Right kidney (tissue), 1 donor: ENCODE measurements at regions not wholly inside any gene's neighbourhood (a gene's known extent, or its start where the extent isn't known, plus 50 kb on each side); places are given as distances from the start of the nearest gene placed in this dataset.

Experiments used
- DNase-seq: peaks from one replicate; pipeline ENCODE4 v3.0.0-alpha.2; 2016

DNA sequence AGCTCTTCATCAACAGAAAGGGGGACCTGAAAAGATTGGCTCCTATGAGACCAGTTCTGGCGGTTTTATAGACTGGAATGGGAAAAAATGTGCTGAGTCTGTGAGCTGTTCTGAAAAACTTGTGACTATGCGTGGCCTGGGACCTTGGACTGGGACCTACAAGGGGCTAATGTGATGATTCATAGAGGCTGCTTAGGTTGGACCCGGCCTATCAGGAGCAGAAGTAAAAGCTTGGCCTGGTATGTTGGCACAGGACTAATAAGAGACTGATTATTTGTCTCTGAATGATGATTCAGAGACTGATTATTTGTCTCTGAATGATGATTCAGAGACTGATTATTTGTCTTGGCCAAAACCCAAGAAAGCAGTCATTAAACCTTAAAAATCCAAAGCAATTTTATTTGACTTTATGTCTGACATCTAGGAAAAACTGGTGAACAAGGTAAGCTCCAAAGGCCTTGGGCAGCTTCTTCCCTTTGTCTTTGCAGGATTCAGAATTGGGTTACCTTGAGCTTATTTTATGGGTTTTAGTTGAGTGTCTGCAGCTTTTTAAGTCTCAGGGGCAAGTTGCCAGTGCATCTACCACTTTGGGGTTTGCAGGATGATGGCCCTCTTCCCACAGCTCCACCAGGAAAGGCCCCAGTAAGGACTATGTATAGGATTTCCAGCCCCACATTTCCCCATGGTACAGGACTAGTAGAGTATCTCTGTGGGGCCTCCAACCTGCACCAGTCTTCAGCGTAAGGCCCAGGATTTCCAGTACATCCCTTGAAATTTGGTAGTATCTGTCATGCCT, 390.3 kb downstream of the KDM5D start:
- no peak for DNase-seq

DNA sequence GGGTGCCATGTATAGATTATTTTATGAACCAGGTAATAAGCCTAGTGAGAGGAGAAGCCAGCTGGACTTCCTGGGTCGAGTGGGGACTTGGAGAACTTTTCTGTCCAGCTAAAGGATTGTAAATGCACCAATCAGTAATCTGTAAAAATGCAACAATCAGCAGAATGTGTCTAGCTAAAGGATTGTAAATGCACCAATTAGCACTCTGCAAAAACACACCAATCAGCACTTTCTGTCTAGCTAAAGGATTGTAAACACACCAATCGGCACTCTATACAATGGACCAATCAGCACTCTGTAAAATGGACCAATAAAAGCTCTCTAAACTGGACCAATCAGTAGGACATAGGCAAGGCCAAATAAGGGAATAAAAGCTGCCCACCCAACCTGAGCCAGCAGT, 392.9 kb downstream of the KDM5D start:
- DNase-seq, result no peak

DNA sequence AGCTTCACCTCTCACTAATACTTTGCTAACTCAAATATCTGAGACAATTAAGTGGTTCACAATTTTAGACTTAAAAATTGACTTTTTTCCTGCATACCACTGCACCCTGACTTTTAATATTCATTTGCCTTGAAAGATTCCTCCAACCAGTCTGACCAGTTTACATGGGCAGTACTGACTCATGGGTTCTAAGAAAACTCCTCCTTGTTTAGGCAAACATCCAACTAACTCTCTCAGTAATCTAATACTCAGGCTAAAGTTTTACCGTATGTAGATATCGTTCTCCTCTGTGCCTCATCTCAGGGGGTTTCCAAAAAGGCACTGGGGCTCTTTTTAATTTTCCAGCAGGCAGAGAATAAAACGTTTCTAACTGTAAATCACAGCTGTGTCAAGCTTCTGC, 422.8 kb downstream of the KDM5D start:
- no peak for DNase-seq

DNA sequence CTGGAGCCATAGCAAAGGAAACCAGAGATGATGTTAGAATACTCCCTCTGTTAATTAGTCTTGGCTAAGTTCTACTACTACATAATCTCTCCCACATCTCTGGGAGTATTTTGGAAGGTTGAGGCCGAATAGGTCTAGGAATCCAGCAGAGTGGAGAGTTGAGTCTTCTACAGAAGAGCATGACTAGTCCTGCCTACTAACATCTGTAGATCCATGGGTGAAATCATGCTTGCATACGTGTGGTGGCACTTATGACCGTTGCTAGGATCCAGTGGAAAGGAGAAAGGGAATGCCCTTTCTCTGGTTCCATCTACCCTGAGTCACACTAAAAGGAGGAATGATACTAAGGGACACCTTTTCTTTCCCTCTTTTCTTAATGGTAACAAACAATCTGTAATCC, 425.4 kb downstream of the KDM5D start:
- no peak for DNase-seq

DNA sequence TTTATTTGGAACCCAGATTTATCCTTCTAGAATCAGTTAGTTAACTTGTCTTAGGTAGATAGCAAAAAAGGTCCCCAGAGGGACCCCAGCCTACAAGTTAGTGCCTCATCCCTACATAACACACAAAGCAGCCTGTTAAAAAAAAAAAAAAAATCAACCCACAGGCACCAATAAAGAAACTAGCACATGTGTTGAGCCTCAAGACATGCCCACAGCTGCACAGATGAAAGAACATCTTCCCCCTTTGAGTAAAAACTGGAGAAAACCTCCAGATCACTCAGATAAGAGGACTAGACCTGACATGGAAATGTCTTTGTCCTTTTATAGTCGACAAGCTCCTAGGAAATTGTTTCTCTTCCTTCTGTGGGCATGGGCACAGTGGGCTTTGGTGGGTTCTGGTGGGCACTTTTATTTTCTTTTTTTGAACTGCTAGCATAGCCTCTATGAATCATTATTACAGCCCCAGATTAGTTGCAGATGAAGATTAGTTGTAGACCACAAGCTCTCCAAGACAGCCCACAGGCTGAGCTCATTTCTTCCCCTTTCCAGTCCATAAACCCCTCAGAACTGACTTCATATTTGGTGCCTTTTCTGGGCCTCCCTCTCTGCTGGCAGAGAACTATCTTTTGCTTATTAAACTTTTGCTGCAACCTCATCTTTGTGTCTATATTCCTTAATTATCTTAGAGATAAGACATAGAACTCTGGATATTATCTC, 427.1 kb downstream of the KDM5D start:
- DNase-seq, result no peak

DNA sequence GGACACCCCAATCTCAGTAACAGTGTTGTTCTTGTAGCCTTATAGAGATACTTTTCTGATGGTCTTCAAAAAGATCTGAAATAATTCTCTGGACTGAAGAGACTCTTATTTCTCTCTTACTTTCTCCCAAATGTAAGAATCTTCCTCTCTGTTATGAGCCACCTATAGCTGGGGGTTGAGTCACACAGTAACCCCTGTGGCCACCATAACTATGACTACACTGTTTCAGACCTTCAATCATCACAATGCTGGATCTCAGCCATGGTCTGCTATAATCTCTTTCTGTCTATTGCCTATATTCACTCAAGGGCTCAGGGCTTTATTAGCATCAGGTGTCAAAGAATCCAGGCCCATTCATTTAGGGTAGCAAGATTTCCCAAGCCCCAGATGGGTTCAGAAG, 436.9 kb downstream of the KDM5D start:
- no peak for DNase-seq

DNA sequence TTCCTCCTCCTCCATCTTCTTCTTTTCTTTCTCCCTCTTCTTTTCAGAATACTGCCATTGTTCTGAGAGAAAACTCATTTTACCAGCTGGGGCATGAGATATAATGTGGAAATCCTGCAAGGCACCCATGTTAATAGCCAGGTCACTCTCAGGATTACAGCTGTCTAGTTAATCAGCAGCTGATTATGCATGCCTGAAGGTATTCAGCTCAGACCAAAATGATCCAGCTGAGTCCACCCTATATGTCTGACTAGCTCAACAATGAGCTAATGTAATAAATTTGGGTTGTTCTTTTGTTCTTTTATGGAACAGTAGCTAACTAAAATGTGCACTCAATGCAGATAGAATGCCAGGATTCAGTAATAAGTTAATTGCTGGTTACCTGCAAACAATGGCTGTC, 441.4 kb downstream of the KDM5D start:
- no peak for DNase-seq

DNA sequence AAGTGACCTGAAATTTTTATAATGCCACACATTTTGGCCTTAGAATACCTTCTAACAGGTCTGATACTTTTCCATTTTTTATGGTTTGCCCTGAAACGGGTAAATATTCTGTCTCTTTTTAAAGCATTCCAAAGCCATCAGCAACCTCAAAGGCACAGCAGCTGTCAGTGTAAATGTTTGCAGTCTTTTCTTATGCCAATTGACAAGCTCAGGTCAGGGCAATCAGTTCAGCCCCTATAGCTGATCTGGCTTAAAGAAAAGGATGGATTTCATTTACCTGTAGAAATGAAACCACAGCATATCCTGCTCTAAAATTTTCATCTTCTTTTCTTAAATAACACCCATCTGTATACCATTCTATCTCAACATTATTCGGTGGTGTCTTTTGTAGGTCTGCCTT, 453.6 kb downstream of the KDM5D start:
- no peak for DNase-seq

DNA sequence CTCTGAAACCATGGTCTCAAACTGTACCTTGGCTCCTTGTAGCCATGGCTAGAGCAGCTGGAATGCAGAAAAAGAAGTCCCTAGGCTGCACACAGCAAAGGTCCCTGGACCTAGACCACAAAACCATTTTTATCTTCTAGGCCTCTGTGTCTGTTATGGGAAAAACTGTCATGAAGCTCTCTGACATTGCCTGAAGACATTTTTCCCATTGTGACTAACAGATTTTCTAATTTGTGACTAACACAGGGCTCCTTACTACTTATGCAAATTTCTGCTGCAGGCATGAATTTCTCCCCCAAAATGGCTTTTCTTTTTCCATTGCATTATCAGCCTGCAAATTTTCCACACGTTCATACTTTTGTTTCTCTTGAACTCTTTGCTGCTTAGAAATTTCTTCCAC, 470.4 kb downstream of the KDM5D start:
- DNase-seq, result no peak

DNA sequence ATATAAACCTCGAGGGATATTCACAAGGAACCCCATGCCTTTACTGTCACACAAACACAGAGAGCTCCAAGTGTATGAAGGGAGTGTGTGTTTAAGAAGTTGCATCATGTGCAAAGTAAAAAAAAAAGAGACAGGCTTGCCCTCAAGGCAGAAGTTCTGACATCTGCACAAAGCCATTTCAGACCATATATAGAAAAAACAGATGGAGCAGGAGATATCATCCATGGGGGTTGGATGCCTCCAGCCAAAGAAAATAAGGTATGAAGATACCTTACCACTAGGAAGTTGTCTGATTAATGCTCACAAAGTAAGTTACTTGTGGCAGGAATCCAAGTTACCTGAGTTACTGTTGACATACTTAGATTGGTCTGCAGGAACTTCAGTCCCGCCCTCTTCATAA, 476.2 kb downstream of the KDM5D start:
- DNase-seq, result no peak

DNA sequence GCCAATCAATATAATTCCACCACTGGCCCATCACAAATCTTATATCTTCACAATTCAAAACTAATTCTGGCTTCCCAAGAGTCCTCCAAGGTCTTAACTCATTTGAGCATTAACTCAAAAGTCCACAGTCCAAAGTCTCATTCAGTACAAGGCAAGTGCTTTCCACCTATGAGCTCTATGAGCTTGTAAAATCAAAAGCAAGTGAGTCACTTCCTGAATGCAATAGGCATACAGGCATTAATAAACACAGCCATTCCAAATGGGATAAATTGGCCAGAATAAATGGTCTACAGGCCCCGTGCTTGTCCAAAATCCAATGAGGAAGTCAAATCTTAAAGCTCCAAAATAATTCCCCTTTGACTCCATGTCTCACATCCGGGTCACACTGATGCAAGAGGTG, 479.1 kb downstream of the KDM5D start:
- no peak for DNase-seq

DNA sequence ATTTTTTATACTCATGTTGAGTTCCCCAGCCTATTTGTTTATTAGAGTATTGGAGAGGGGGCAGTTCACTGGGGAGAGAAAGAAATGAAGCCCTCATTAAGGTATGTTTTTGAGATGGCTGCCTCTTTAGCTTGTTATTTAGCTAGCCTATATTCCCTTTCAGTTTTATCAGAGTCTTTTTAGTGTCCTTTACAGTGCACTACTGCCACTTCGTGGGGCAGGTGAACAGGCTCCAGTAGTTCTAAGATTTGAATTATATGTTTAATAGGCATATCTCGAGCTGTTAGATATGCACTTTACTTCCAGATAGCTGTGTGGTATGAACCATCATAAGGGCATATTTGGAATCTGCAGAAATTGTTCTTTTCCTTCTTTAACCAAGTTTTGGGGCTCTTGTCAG, 482.2 kb downstream of the KDM5D start:
- DNase-seq, result no peak

DNA sequence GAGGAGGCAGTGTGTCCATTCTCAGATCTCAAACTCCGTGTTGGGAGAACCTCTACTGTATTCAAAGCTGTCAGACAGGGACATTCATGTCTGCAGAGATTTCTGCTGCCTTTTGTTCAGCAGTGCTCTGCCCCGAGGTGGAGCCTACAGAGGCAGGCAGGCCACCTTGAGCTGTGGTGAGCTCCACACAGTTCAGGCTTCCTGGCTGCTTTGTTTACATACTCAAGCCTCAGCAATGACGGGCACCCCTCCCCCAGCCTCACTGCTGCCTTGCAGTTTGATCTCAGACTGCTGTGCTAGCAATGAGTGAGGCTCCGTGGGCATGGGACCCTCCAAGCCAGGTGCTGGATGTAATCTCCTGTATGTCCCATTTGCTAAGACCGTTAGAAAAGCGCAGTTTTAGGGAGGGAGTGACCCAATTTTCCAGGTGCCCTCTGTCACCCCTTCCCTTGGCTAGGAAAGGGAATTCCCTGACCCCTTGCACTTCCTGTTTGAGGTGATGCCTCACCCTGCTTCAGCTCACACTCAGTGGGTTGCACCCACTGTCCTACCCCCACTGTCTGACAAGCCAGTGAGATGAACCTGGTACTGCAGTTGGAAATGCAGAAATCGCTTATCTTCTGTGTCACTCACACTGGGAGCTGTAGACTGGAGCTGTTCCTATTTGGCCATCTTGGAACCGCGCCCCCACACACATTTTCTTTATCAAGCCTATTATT, 458.9 kb upstream of the HSFY2 start:
- DNase-seq, result no peak

DNA sequence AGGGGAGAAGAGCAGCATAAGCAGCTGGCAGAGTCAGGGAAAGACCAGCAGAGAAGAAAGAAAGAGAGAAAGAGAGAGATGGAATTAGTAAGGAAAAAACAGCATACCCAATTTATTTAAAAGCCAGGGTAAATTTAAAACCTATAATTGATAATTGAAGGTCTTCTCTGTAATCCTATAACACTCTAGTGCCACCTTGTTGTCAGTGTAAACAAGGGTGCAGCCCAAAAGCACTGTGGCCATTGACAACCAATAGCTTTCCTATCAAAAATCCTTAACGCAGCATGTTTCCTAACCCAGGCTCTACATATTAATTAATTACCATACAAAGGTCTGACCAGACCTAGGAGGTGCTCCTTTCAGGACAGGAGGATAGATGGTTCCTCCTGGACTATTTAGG, 447.2 kb upstream of the HSFY2 start:
- no peak for DNase-seq

DNA sequence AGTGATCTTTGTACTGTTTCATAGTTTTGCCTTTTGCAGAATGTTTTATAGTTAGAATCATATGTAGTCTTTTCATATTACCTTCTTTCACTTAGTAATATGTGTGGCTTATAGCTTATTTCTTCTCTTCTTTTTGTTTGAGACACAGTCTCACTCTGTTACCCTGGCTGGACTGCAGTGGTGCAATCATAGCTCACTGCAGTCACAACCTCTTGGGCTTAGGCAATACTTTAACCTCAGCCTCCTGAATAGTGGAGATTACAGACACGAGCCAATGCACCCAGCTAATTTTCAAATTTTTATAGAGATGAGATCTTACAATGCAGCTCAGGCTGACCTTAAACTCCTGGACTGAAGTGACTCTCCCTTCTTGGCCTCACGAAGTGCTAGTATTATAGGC, 435.4 kb upstream of the HSFY2 start:
- DNase-seq, result no peak

DNA sequence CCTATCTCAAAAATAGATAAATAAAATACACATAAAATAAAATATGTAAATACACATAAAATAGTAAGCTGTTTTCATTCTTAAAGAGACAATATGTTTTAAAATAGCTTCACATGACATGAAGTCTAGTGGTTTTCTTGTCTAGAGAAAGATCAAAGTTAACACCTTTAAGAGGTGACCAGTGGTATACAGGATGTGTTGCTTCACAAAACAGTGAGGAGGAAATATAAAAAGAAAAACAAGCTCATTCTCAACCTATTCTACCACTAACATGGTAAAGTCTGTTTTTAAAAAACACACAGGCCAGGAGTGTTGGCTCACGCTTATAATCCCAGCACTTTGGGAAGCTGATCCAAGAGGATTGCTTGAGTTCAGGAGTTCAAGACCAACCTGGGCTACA, 433.5 kb upstream of the HSFY2 start:
- DNase-seq, result no peak

DNA sequence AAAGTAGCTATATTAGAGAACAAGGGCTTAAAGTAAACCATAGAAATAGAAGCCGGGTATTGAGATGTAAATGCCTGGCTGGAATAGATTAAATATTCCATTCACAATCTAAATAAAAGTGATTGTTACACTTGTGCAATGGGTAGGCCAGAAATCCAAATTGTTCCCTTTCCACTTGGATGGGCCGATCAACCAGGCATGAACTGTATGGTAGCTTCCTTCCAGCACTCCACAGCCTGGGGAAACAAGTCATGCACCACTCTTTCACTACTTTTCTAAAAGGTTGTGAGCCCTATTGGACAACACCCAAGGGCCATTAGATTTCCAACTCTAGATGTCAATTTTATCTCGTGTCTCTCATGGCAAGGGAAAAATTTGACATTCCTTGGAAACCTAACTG, 407.3 kb upstream of the HSFY2 start:
- DNase-seq, result no peak

DNA sequence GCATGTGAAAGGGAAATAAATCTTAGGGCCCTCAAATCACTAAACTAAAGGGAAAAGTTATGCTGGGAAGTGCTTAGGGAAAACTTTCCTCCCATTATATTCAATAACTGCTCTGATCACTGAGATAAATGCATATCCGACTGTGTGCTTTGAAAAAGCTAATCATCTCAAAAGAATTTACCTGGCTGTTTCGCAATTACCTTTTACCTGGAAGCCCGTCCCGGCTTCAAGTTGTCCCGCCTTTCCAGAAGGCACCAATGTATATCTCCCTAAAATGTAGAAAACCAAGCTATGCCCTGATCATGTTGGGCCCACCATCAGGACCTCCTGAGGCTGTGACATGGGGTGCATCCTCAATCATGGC, 394.6 kb upstream of the HSFY2 start:
- no peak for DNase-seq

DNA sequence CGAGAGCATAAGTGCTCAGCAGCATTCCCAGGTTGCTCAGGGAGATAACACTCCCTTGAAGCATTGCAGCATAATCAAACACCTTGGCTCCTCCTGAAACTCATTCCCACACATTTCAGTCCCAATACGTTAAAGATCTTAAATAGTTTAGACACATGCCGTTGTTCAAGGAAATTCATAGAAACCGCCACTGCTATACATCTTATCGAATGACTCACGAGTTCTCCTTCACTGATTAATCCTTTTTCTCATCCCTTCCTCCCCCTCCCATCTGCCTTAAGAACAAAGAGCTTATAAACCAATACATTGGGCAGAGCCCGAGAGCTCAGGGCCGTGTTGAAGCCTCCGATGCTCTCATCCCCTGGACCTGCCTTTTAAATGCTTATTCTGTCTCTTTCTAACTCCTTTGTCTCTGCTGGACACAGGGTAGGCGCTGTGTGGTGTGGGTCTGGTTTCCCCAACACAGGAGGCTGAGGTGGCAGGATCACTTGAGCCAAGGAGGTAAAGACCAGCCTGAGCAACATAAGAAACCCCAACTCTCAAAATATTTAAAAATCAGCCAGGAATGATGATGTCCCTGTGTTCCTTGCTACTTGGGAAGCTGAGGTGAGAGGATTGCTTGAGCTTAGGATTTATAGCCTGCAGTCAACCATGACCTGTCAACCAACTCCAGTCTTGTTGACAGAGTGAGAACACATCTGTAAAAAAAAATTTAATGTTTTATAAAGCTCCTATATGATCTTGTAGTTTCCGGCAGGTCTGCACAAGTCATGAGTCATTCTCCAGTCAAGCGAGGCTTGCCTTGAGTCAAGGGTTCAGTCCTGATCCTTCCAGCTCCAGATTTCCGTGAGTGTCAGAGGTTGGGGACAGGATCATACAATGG, 394.0 kb upstream of the HSFY2 start:
- DNase-seq, result no peak

DNA sequence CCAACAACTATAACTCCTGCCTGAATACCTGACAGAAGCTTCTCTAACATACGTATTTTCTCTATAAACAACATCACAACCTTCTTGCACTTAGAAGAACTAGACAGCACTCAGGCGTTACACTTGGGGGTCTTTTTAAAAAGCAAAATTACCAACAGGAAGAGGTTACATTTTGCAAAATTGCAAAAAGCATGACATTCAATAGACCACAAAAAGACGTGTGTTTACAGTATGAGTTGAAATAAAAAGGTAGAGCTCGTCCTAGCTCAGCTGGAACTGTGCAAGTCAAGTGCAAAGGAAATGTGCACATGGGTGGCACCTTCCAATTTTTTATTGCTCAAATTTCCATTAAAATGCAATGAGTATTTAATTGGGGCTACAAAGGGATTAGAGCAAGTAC, 375.2 kb upstream of the HSFY2 start:
- DNase-seq, result no peak

DNA sequence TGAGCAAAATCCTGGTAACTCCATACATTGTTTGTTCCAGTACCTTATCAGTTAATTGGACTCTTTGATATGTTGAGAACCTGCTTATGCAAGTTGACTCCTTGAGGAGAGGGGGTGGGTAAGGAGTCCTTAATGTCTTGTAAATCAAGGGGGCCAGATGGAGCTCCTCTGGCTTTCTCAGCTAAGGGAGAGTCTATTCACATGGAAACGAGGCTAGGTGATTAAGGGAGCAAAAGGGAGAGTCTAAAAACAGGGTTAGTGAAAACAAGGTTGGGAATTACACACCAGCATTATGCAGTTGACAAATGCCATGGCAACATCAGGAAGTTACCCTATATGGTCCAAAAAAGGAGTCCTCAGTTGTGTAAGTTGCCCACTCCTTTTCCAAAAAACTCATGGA, 372.8 kb upstream of the HSFY2 start:
- DNase-seq, result no peak

DNA sequence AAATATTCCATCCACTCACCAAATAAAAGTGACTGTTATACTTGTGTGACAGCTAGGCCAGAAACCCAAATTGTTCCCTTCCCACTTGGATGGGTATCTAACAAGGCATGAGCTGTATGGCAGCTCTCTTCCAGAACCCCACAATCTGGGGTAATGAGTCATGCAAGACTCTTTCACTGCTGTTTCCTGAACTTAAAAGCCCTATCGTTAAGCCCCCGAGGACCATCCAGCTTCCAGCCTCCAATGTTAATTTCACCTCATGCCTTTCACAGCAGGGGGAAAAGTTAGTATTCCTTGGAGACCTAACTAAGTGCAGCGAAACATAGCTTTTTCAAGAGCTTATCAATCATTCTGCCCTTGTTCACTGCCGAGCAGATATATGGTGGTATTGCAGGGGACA, 368.6 kb upstream of the HSFY2 start:
- no peak for DNase-seq
